WTC11 (cell line): ENCODE measurements at regions not wholly inside any gene's neighbourhood (a gene's known extent, or its start where the extent isn't known, plus 50 kb on each side); places are given as distances from the start of the nearest gene placed in this dataset.

Experiments used
- IRF2 ChIP-seq: sonication (generic); formaldehyde crosslinking; IDR thresholded peaks from 2 replicates; pipeline ENCODE4 v1.8.0; 2022; ENCODE audit warnings: low read depth, missing genetic modification reagents, borderline replicate concordance
- KAT7 ChIP-seq: sonication (generic); formaldehyde crosslinking; IDR thresholded peaks from 2 replicates; pipeline ENCODE4 v1.8.1; 2023; ENCODE audit warnings: missing genetic modification reagents, mild to moderate bottlenecking, borderline replicate concordance
- NFE2L1 ChIP-seq: sonication (generic); formaldehyde crosslinking; IDR thresholded peaks from 2 replicates; pipeline ENCODE4 v1.8.1; 2023; ENCODE audit warnings: missing genetic modification reagents
- NFYB ChIP-seq: sonication (generic); formaldehyde crosslinking; conservative IDR thresholded peaks from 2 replicates; pipeline ENCODE4 v1.8.0; 2022; ENCODE audit warnings: low read depth, missing genetic modification reagents
- SP1 ChIP-seq: sonication (generic); formaldehyde crosslinking; conservative IDR thresholded peaks from 2 replicates; pipeline ENCODE4 v1.8.1; 2022; ENCODE audit warnings: missing genetic modification reagents
- TEAD4 ChIP-seq: sonication (generic); formaldehyde crosslinking; IDR thresholded peaks from 2 replicates; pipeline ENCODE4 v1.8.0; 2022; ENCODE audit warnings: mild to moderate bottlenecking, missing genetic modification reagents
- ZNF423 ChIP-seq: fragments of 250-450 bp; sonication (Bioruptor Pico); IDR thresholded peaks from 2 replicates; pipeline ENCODE4 v2.1.2; 2022; ENCODE audit warnings: mild to moderate bottlenecking, moderate library complexity
- TF ChIP-seq, protein P1 (sequence below): fragments of 200-600 bp; IDR thresholded peaks from 2 replicates; pipeline ENCODE4 v1.8.0; 2022; ENCODE audit warnings: antibody characterized with exemption
- TF ChIP-seq, protein P2 (sequence below): sonication (generic); formaldehyde crosslinking; IDR thresholded peaks from 2 replicates; pipeline ENCODE4 v1.8.0; 2022; ENCODE audit warnings: mild to moderate bottlenecking, missing genetic modification reagents
- TF ChIP-seq, protein P3 (sequence below): sonication (generic); formaldehyde crosslinking; IDR thresholded peaks from 2 replicates; pipeline ENCODE4 v1.8.1; 2022; ENCODE audit warnings: low read depth, missing genetic modification reagents, borderline replicate concordance
- TF ChIP-seq, protein P4 (sequence below): sonication (generic); formaldehyde crosslinking; IDR thresholded peaks from 2 replicates; pipeline ENCODE4 v1.8.0; 2022; ENCODE audit warnings: missing genetic modification reagents
- TF ChIP-seq, protein P5 (sequence below): sonication (generic); formaldehyde crosslinking; IDR thresholded peaks from 2 replicates; pipeline ENCODE4 v1.8.1; 2023; ENCODE audit warnings: mild to moderate bottlenecking, missing genetic modification reagents, moderate library complexity

DNA sequence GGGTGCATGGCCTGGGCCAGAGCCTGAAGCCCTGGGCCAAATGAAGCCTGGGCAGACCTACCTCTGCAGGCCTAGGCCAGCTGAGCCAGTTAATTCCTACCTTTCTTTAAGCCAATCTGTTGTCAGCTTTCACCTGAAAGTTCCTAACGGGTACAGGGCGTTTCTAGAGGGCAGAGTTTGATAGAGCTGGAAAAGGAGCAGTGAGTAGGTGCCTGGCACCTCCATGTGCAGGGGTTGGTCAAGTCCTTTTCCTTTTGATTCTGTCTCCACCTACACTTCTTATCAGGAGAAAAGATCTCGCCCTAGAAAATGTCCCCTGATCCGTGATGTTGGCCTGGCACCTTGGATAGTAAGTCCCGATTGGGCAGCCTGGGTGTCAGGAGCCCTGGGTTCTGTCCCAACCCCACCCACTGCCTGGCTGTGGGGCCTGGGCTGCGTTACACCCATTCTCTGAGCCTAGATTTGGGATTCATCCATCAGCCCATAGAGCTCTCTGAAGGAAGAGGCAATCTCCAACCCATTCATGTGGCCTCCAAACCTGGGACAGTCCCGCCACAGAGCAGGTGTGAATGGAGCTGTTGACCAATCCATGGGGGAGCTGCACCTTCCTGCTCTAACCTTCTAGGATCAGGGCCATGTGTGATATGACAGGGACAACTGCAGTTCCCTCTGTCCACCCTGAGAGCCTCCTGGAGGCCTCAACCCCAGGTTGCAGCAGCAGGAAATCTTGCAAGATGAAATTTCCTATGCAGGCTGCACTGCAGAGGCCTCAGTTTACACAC is 304.3 kb downstream of the MATN1 start:
- TF ChIP-seq, protein P1, sequence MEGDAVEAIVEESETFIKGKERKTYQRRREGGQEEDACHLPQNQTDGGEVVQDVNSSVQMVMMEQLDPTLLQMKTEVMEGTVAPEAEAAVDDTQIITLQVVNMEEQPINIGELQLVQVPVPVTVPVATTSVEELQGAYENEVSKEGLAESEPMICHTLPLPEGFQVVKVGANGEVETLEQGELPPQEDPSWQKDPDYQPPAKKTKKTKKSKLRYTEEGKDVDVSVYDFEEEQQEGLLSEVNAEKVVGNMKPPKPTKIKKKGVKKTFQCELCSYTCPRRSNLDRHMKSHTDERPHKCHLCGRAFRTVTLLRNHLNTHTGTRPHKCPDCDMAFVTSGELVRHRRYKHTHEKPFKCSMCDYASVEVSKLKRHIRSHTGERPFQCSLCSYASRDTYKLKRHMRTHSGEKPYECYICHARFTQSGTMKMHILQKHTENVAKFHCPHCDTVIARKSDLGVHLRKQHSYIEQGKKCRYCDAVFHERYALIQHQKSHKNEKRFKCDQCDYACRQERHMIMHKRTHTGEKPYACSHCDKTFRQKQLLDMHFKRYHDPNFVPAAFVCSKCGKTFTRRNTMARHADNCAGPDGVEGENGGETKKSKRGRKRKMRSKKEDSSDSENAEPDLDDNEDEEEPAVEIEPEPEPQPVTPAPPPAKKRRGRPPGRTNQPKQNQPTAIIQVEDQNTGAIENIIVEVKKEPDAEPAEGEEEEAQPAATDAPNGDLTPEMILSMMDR: no peak
- TF ChIP-seq IRF2 (CRISPR knock-in tag) (no peak), NFE2L1 (CRISPR knock-in tag) (no peak), NFYB (CRISPR knock-in tag) (no peak), ZNF423 (CRISPR knock-in tag) (no peak), SP1 (CRISPR knock-in tag) (no peak), TEAD4 (CRISPR knock-in tag) (no peak), KAT7 (CRISPR knock-in tag) (no peak)
- TF ChIP-seq, protein P2, sequence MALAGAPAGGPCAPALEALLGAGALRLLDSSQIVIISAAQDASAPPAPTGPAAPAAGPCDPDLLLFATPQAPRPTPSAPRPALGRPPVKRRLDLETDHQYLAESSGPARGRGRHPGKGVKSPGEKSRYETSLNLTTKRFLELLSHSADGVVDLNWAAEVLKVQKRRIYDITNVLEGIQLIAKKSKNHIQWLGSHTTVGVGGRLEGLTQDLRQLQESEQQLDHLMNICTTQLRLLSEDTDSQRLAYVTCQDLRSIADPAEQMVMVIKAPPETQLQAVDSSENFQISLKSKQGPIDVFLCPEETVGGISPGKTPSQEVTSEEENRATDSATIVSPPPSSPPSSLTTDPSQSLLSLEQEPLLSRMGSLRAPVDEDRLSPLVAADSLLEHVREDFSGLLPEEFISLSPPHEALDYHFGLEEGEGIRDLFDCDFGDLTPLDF (CRISPR knock-in tag): no peak
- TF ChIP-seq, protein P3, sequence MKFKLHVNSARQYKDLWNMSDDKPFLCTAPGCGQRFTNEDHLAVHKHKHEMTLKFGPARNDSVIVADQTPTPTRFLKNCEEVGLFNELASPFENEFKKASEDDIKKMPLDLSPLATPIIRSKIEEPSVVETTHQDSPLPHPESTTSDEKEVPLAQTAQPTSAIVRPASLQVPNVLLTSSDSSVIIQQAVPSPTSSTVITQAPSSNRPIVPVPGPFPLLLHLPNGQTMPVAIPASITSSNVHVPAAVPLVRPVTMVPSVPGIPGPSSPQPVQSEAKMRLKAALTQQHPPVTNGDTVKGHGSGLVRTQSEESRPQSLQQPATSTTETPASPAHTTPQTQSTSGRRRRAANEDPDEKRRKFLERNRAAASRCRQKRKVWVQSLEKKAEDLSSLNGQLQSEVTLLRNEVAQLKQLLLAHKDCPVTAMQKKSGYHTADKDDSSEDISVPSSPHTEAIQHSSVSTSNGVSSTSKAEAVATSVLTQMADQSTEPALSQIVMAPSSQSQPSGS (CRISPR knock-in tag): no peak
- TF ChIP-seq, protein P4, sequence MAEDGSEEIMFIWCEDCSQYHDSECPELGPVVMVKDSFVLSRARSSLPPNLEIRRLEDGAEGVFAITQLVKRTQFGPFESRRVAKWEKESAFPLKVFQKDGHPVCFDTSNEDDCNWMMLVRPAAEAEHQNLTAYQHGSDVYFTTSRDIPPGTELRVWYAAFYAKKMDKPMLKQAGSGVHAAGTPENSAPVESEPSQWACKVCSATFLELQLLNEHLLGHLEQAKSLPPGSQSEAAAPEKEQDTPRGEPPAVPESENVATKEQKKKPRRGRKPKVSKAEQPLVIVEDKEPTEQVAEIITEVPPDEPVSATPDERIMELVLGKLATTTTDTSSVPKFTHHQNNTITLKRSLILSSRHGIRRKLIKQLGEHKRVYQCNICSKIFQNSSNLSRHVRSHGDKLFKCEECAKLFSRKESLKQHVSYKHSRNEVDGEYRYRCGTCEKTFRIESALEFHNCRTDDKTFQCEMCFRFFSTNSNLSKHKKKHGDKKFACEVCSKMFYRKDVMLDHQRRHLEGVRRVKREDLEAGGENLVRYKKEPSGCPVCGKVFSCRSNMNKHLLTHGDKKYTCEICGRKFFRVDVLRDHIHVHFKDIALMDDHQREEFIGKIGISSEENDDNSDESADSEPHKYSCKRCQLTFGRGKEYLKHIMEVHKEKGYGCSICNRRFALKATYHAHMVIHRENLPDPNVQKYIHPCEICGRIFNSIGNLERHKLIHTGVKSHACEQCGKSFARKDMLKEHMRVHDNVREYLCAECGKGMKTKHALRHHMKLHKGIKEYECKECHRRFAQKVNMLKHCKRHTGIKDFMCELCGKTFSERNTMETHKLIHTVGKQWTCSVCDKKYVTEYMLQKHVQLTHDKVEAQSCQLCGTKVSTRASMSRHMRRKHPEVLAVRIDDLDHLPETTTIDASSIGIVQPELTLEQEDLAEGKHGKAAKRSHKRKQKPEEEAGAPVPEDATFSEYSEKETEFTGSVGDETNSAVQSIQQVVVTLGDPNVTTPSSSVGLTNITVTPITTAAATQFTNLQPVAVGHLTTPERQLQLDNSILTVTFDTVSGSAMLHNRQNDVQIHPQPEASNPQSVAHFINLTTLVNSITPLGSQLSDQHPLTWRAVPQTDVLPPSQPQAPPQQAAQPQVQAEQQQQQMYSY (CRISPR knock-in tag): no peak
- TF ChIP-seq, protein P5, sequence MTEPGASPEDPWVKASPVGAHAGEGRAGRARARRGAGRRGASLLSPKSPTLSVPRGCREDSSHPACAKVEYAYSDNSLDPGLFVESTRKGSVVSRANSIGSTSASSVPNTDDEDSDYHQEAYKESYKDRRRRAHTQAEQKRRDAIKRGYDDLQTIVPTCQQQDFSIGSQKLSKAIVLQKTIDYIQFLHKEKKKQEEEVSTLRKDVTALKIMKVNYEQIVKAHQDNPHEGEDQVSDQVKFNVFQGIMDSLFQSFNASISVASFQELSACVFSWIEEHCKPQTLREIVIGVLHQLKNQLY: no peak
